Body of pancreas (tissue), 4 donors: ENCODE measurements at regions not wholly inside any gene's neighbourhood (a gene's known extent, or its start where the extent isn't known, plus 50 kb on each side); places are given as distances from the start of the nearest gene placed in this dataset.

ENCODE experiments used
- ATAC-seq: fragments of 150-250 bp; one replicate; pipeline ENCODE4 v1.9.1; 2016
- DNase-seq, 4 donors: peaks; one replicate each; pipeline ENCODE4 v3.0.0-alpha.2; 2019
- H3K27ac ChIP-seq, 4 donors: fragments of 200-600 bp; sonication (generic); 1 replicate in 3 of 4; 2 replicates in 1 of 4; pipeline versions ENCODE4 v1.5.1 to v1.6.1; 2016 to 2019; ENCODE audit warnings: mild to moderate bottlenecking in 1 of 4, mixed read lengths in 1 of 4, moderate library complexity in 1 of 4
- H3K27me3 ChIP-seq, 2 donors: fragments of 200-600 bp; sonication (generic); one replicate each; pipeline ENCODE4 v1.6.0; 2016; ENCODE audit warnings: mild to moderate bottlenecking in 1 of 2
- H3K36me3 ChIP-seq, 2 donors: fragments of 200-600 bp; sonication (generic); replicated peaks in 1 of 2; 2 replicates each; pipeline ENCODE4 v1.5.1; 2016; ENCODE audit warnings: low read depth in 2 of 2; ENCODE audit not compliant: insufficient read depth in 1 of 2
- H3K4me1 ChIP-seq: fragments of 200-600 bp; sonication (generic); one replicate; pipeline ENCODE4 v1.6.0; 2016
- H3K4me3 ChIP-seq, 2 donors: fragments of 200-600 bp; sonication (generic); 1 replicate in 1 of 2; 2 replicates in 1 of 2; pipeline ENCODE4 v1.5.1; 2016 to 2019
- H3K9me3 ChIP-seq, 3 donors: fragments of 200-600 bp; sonication (generic); 1 replicate in 2 of 3; 2 replicates in 1 of 3; pipeline ENCODE4 v1.5.1; 2016
- CTCF ChIP-seq, 7 experiments: fragments of 450-650 bp in 4 of 7; fragments of 200-600 bp in 3 of 7; sonication (generic) in 3 of 7; IDR thresholded peaks; one replicate each; pipeline ENCODE4 v1.5.1; 2016 to 2019; ENCODE audit warnings: antibody characterized with exemption in 7 of 7
- POLR2A ChIP-seq, 3 donors: fragments of 450-650 bp; IDR thresholded peaks; one replicate each; pipeline ENCODE4 v1.6.1; 2016; ENCODE audit warnings: antibody characterized with exemption in 3 of 3, mild to moderate bottlenecking in 2 of 3
- WGBS, 2 donors: methylation state at CpG; one replicate each; pipeline ENCODE4 v1.1.5; 2017; 5-methylcytosine and 5-hydroxymethylcytosine counted together
- intact Hi-C: fragments of 100-400 bp; cut with DNase I; formaldehyde crosslinking; loops from one replicate; pipeline ENCODE4 v1.15.1; 2023

DNA sequence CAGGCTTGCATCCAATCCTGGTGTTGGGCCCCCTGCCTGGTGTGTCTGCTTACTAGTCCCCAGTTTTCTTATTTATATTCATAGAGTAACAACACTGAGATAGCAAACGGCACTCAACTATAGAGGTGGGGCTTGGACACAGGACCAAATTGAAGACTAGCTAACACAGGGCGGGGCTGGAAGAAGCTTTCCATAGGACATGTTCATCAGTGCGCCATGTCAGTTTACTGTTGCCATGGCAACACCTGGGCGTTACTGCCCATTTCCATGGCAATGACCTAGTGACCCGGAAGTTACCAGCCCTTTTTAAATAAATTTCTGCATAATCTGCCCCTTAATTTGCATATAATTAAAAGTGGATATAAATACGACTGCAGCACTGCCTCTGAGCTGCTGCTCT, 275.5 kb upstream of the TMEM132C start:
- ATAC-seq (no peak), DNase-seq (no peak)
- Histone ChIP-seq H3K36me3 (no peaks in the 10 kb centered on the region), H3K9me3 (no peaks in the 10 kb centered on the region), H3K4me3 (no peak overlapping the region), H3K27me3 (no peaks in the 10 kb centered on the region), H3K27ac (no peak overlapping the region), H3K4me1 (no peaks in the 10 kb centered on the region)
- 64 to 71% methylated on average over 6 of the region's 6 CpGs for WGBS, 2 donors
- TF ChIP-seq CTCF (IDR thresholded peaks at IDR 0.05), result no peak
- no peak for TF ChIP-seq POLR2A (IDR thresholded peaks at IDR 0.05)
- intact Hi-C loops, result no loop called here

GRCh38 chr12:127998988-127999387, 268.0 kb upstream of the TMEM132C start:
- TF ChIP-seq CTCF (IDR thresholded peaks at IDR 0.05) (no peak), POLR2A (IDR thresholded peaks at IDR 0.05) (no peak)
- H3K27me3 ChIP-seq, result no peaks in the 10 kb centered on the region
- DNase-seq, result no peak
- no peak overlapping the region for H3K27ac ChIP-seq
- H3K9me3 ChIP-seq, result no peaks in the 10 kb centered on the region
- 55 to 65% methylated on average over 4 of the region's 4 CpGs for WGBS, 2 donors
- intact Hi-C loops, result no loop called here
- H3K4me1 ChIP-seq, result no peaks in the 10 kb centered on the region
- H3K36me3 ChIP-seq, result no peaks in the 10 kb centered on the region
- ATAC-seq, result no peak
- no peak overlapping the region for H3K4me3 ChIP-seq

DNA sequence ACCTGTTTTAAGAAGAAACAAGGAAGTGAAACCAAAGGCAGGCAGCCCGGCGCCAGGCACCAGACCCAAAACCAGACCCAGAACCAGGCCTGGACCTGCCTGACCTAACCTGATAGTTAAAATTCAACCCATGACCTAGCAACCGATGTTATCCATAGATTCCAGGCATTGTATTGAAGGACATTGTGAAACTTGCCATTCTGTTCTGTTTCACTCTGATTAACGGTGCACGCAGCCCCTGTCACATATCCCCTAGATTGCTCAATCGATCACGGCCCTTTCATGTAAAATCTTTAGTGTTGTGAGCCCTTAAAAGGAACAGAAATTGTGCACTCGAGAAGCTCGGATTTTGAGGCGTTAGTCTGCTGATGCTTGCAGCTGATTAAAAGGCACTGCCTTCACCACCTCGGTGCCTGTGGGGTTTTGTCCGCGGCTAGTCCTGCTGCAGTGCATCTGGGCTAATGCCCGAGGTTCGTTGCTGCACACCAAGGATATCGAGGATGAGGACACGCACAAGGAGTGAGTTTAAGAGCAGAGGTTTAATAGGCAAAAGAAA, 262.5 kb upstream of the TMEM132C start:
- Histone ChIP-seq H3K27me3 (no peaks in the 10 kb centered on the region), H3K9me3 (no peaks in the 10 kb centered on the region), H3K36me3 (no peaks in the 10 kb centered on the region), H3K27ac (no peak overlapping the region), H3K4me1 (no peaks in the 10 kb centered on the region), H3K4me3 (no peak overlapping the region)
- intact Hi-C loops, result no loop called here
- TF ChIP-seq CTCF (IDR thresholded peaks at IDR 0.05) (no peak), POLR2A (IDR thresholded peaks at IDR 0.05) (no peak)
- ATAC-seq, result no peak
- no peak for DNase-seq
- 66 to 72% methylated on average over 17 of the region's 17 CpGs for WGBS, 2 donors

- ATAC-seq (no peak), DNase-seq (no peak)
- no peaks in the 10 kb centered on the region for H3K36me3 ChIP-seq
- H3K4me3 ChIP-seq, result no peak overlapping the region
- no peaks in the 10 kb centered on the region for H3K4me1 ChIP-seq
- H3K27me3 ChIP-seq, result no peaks in the 10 kb centered on the region
- H3K27ac ChIP-seq, result no peak overlapping the region
- intact Hi-C loops, result no loop called here
- 47 to 57% methylated on average over 4 of the region's 4 CpGs for WGBS, 2 donors
- no peak for TF ChIP-seq POLR2A (IDR thresholded peaks at IDR 0.05)
- TF ChIP-seq CTCF (IDR thresholded peaks at IDR 0.05), result no peak
- no peaks in the 10 kb centered on the region for H3K9me3 ChIP-seq
These were observed 259.7 kb upstream of the TMEM132C start for GRCh38 chr12:128007250-128007649.

GRCh38 chr12:128008341-128008740, 258.6 kb upstream of the TMEM132C start:
- intact Hi-C loops, result no loop called here
- ATAC-seq (no peak), DNase-seq (no peak)
- H3K36me3 ChIP-seq, result no peaks in the 10 kb centered on the region
- no peaks in the 10 kb centered on the region for H3K27me3 ChIP-seq
- H3K27ac ChIP-seq, result no peak overlapping the region
- WGBS, 2 donors, result 66 to 74% methylated on average over 3 of the region's 3 CpGs
- no peaks in the 10 kb centered on the region for H3K9me3 ChIP-seq
- no peaks in the 10 kb centered on the region for H3K4me1 ChIP-seq
- TF ChIP-seq CTCF (IDR thresholded peaks at IDR 0.05), result no peak
- TF ChIP-seq POLR2A (IDR thresholded peaks at IDR 0.05), result no peak
- no peak overlapping the region for H3K4me3 ChIP-seq
